AG04450 (cell line): ENCODE measurements at regions not wholly inside any gene's neighbourhood (a gene's known extent, or its start where the extent isn't known, plus 50 kb on each side); places are given as distances from the start of the nearest gene placed in this dataset.

ENCODE experiments used
- CTCF ChIA-PET: fragments of 300-600, 350-600 bp; formaldehyde crosslinking; extraction: SDS; loops from one replicate; lab custom pipeline; 2022; ENCODE audit warnings: antibody characterized with exemption, inconsistent platforms; lab: Charles Lee
- POLR2A ChIA-PET: fragments of 350-600 bp; formaldehyde crosslinking; extraction: SDS; loops from one replicate; lab custom pipeline; 2021; ENCODE audit warnings: antibody characterized with exemption, inconsistent platforms; lab: Yijun Ruan, JAX
- DNase-seq: peaks from one replicate; pipeline ENCODE4 v3.0.0-alpha.2; 2011; ENCODE audit warnings: low read depth, low spot score
- H3K27ac ChIP-seq: one replicate; pipeline ENCODE4 v1.5.1; 2012; ENCODE audit warnings: low read depth, low read length, control low read depth
- H3K27me3 ChIP-seq: one replicate; pipeline ENCODE4 v1.6.0; 2012; ENCODE audit warnings: low read length; ENCODE audit not compliant: control insufficient read depth, insufficient read depth
- H3K4me3 ChIP-seq: 2 replicates; pipeline ENCODE4 v1.5.1; 2011; ENCODE audit warnings: mild to moderate bottlenecking, low read depth, low read length, control low read depth
- H3K9me3 ChIP-seq: 2 replicates; pipeline ENCODE4 v1.5.1; 2012; ENCODE audit warnings: low read length; ENCODE audit not compliant: control insufficient read depth, insufficient read depth
- CTCF ChIP-seq: IDR thresholded peaks from 2 replicates; pipeline ENCODE4 v1.5.1; 2011; ENCODE audit warnings: low read depth, low read length, control low read depth, inconsistent platforms

GRCh38 chr5:88452820-88453219 is 184.2 kb upstream of the TMEM161B start:
- Histone ChIP-seq H3K27me3 (no peaks in the 10 kb centered on the region), H3K4me3 (no peak overlapping the region), H3K9me3 (no peaks in the 10 kb centered on the region), H3K27ac (no peak overlapping the region)
- ChIA-PET POLR2A (no interaction called here), CTCF (no interaction called here)
- no peak for DNase-seq
- no peak for TF ChIP-seq CTCF

DNA sequence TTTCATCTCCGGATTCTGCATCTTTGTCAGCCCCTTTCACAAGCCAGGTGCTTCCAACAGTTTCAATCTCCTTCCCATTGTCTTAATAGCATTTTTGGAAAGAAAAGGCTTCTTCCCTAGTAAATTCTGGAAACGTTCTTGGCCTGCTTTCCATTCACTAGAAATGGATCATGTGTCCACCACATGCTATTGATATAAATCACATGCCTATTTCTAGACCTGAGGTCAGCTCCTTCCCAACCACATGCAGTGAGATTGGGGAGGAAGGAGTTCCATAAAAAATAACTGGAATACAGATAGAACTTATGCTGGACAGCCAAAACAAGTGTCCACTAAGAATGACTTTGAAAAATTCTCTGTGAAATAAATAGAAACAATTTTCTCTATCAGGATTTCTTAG is 181.6 kb upstream of the TMEM161B start:
- no peaks in the 10 kb centered on the region for H3K27me3 ChIP-seq
- no peak overlapping the region for H3K27ac ChIP-seq
- ChIA-PET POLR2A (no interaction called here), CTCF (no interaction called here)
- H3K9me3 ChIP-seq, result no peaks in the 10 kb centered on the region
- no peak for TF ChIP-seq CTCF
- H3K4me3 ChIP-seq, result no peak overlapping the region
- DNase-seq, result no peak

- ChIA-PET POLR2A (no interaction called here), CTCF (no interaction called here)
- Histone ChIP-seq H3K9me3 (no peaks in the 10 kb centered on the region), H3K27me3 (no peaks in the 10 kb centered on the region), H3K4me3 (no peak overlapping the region), H3K27ac (no peak overlapping the region)
- no peak for DNase-seq
- TF ChIP-seq CTCF, result no peak
These were observed 169.4 kb upstream of the TMEM161B start for GRCh38 chr5:88438006-88438405.

- no peak overlapping the region for H3K27ac ChIP-seq
- TF ChIP-seq CTCF, result no peak
- no peaks in the 10 kb centered on the region for H3K9me3 ChIP-seq
- H3K27me3 ChIP-seq, result no peaks in the 10 kb centered on the region
- ChIA-PET CTCF (no interaction called here), POLR2A (no interaction called here)
- H3K4me3 ChIP-seq, result no peak overlapping the region
- DNase-seq, result no peak
These were observed 167.6 kb upstream of the TMEM161B start for GRCh38 chr5:88436290-88436689.

DNA sequence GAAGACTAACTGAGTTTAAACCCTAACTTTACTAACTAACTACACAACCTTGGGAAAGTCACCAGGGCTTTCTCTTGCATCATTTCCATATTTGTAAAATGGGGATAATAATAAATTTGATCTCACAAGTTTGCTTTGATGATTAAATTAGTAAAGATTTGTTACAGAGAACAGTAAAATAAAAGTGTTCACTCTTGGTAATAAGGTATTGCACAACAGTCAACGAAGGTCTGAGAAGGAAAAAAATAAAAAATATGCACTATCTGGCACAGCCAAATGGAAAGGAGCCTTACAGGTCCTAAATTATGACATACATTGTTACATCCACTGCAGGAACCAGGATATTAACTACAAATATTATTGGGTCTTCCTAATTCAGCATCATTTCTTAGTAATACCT is 160.0 kb upstream of the TMEM161B start:
- ChIA-PET POLR2A (no interaction called here), CTCF (no interaction called here)
- DNase-seq, result no peak
- no peak overlapping the region for H3K27ac ChIP-seq
- no peaks in the 10 kb centered on the region for H3K9me3 ChIP-seq
- no peak overlapping the region for H3K4me3 ChIP-seq
- TF ChIP-seq CTCF, result no peak
- no peaks in the 10 kb centered on the region for H3K27me3 ChIP-seq
